ENCODE measurements at regions not wholly inside any gene's neighbourhood (a gene's known extent, or its start where the extent isn't known, plus 50 kb on each side); places are given as distances from the start of the nearest gene placed in this dataset.

DNA sequence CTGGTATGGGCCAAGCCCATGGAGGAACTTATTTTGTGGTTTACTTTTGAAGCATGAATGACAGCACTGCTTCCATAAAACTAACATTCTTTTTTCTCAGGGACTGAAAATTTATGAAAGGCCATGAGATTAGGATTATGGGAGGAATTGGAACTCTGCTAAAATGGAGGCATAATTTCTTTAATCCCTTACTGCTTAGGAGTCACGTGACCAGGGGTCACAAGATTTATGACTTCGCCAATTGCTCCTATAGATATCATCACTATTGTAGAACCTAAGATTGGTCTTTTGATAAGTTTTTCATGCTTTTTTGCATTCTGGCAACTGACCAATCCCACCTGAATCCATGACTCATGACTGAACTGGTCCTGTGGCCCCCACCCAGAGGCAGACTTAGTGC lies 495.7 kb upstream of the VRK2 start:
- H3K4me3 ChIP-seq (ENCODE audit: low read depth, low read length): no peak overlapping the region
- TF ChIP-seq CTCF (IDR thresholded peaks at IDR 0.05; ENCODE audit: low read depth, low read length): no peak

DNA sequence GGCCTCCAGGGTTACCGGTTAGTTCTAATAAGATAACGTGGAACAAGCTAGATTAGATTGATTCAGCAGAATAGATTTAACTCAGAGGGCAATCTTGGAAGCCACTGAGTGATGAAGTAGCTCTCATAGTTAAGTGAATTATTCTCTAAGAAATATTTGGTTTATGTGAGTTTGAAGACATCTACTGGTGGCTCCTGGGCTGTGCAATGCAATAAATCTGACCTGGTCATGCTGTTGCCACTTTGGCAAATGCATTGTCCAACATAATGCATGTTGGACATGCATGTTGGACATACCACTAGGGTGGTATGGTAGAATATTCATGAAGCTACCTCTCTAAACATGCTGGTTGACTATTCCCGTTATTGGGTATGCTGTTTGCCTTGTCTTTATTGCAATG lies 493.7 kb upstream of the VRK2 start:
- TF ChIP-seq CTCF (IDR thresholded peaks at IDR 0.05; ENCODE audit: low read depth, low read length): no peak
- H3K4me3 ChIP-seq (ENCODE audit: low read depth, low read length): no peak overlapping the region

GRCh38 chr2:57554348-57554747 lies 492.3 kb upstream of the VRK2 start:
- H3K4me3 ChIP-seq (ENCODE audit: low read depth, low read length): no peak overlapping the region
- TF ChIP-seq CTCF (IDR thresholded peaks at IDR 0.05; ENCODE audit: low read depth, low read length): no peak

DNA sequence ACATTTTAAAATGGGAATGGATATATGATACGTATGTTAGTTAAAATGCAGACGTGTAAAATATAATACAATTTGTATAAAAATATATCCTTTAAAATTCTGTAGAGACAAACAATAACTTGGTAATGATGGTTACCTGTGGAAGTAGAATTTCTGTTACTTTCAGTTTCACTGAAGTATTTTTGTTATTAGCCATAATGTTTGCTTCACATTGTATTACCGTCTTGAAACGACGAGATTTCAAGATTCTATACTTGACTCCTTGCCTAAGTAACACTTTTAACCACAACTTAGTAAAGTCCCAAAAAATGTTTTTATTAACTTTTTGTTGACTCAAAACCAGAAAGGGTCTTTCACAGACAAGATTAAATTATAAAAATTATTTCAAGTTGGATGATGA lies 488.3 kb upstream of the VRK2 start:
- no peak overlapping the region for H3K4me3 ChIP-seq (ENCODE audit: low read depth, low read length)
- no peak for TF ChIP-seq CTCF (IDR thresholded peaks at IDR 0.05; ENCODE audit: low read depth, low read length)

GRCh38 chr2:57562495-57562894 lies 484.1 kb upstream of the VRK2 start:
- H3K4me3 ChIP-seq (ENCODE audit: low read depth, low read length): no peak overlapping the region
- TF ChIP-seq CTCF (IDR thresholded peaks at IDR 0.05; ENCODE audit: low read depth, low read length): no peak

DNA sequence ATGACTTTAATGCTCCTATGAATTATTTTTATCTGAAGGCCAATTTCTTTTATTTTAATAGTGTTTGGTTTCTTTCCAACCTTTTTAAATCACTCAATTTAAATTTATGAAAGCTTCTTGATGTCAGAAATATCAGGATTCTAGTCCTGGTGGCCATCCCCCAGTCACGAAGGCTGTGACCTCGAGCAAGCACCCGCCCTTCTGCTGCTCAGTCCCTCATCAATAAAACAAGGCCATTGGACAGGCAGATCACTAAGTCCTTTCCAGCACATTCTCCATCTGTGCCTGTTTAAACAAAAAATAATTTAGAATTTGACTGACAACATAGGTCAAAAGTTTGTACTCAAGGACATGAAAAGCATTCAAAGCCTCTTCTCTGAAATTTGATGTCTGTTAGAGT lies 483.6 kb upstream of the VRK2 start:
- no peak for TF ChIP-seq CTCF (IDR thresholded peaks at IDR 0.05; ENCODE audit: low read depth, low read length)
- no peak overlapping the region for H3K4me3 ChIP-seq (ENCODE audit: low read depth, low read length)

DNA sequence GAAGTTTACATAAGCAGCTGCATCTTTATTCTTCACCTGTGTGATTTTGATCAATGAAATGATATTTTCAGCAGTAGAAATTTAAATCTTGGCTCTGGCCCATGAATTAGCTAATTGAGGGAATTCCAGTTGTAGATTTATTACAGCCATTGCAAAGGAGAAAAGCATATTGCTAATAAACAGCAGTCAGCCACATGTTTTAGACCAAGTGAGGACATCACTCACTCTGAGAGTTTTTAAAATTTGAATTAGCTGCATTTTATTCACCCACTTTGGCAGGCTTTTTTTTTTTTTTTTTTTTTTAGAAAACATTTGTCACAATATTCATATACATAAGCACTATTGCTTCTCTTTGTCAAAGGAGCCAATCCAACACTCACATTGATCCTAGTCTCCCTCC lies 479.4 kb upstream of the VRK2 start:
- no peak for TF ChIP-seq CTCF (IDR thresholded peaks at IDR 0.05; ENCODE audit: low read depth, low read length)
- H3K4me3 ChIP-seq (ENCODE audit: low read depth, low read length): no peak overlapping the region
